Upper lobe of left lung (tissue), 6 donors: ENCODE measurements at regions not wholly inside any gene's neighbourhood (a gene's known extent, or its start where the extent isn't known, plus 50 kb on each side); places are given as distances from the start of the nearest gene placed in this dataset.
A peak's percentile ranks its signal among the peaks of the same experiment; 100 is the strongest.

ENCODE experiments used
- ATAC-seq, 2 donors: fragments of 200-7000 bp; cut with Tn5 transposase; one replicate each; pipeline ENCODE4 v1.9.1; 2022; ENCODE audit warnings: mild to moderate bottlenecking in 2 of 2, moderate library complexity in 2 of 2; ENCODE audit not compliant: low FRiP score in 2 of 2
- DNase-seq, 2 donors: peaks; one replicate each; pipeline ENCODE4 v3.0.0-alpha.2; 2019 to 2020
- H3K27ac ChIP-seq, 4 donors: fragments of 200-600 bp; sonication (generic); one replicate each; pipeline ENCODE4 v1.5.1; 2016 to 2019
- H3K27me3 ChIP-seq, 4 donors: fragments of 200-600 bp; sonication (generic); one replicate each; pipeline ENCODE4 v1.5.1; 2017 to 2019
- H3K36me3 ChIP-seq, 4 donors: fragments of 200-600 bp; sonication (generic); one replicate each; pipeline ENCODE4 v1.5.1; 2016 to 2019
- H3K4me1 ChIP-seq, 4 donors: fragments of 200-600 bp; sonication (generic); one replicate each; pipeline ENCODE4 v1.5.1; 2018 to 2019
- H3K4me3 ChIP-seq, 4 donors: fragments of 200-600 bp; sonication (generic); one replicate each; pipeline ENCODE4 v1.5.1; 2017 to 2019; ENCODE audit warnings: mild to moderate bottlenecking in 2 of 4, moderate library complexity in 1 of 4
- H3K9me3 ChIP-seq, 4 donors: fragments of 200-600 bp; sonication (generic); one replicate each; pipeline ENCODE4 v1.5.1; 2018 to 2019
- EP300 ChIP-seq, 4 donors: sonication (generic); formaldehyde crosslinking; IDR thresholded peaks; one replicate each; pipeline ENCODE4 v1.5.1; 2017; ENCODE audit warnings: antibody characterized with exemption in 4 of 4, control low read depth in 2 of 4
- POLR2A ChIP-seq, 4 donors: fragments of 450-650 bp; IDR thresholded peaks; one replicate each; pipeline ENCODE4 v1.5.1; 2016 to 2017; ENCODE audit warnings: antibody characterized with exemption in 4 of 4, mild to moderate bottlenecking in 2 of 4
- POLR2AphosphoS5 ChIP-seq, 2 donors: sonication (generic); formaldehyde crosslinking; IDR thresholded peaks; one replicate each; pipeline ENCODE4 v1.5.1; 2017; ENCODE audit warnings: antibody characterized with exemption in 2 of 2
- WGBS, 2 donors: methylation state at CpG; one replicate each; pipeline ENCODE4 v1.1.5; 2017 to 2018; 5-methylcytosine and 5-hydroxymethylcytosine counted together
- TF ChIP-seq, protein P1 (sequence below), 6 experiments: fragments of 450-650 bp in 4 of 6; fragments of 200-600 bp in 2 of 6; sonication (generic) in 2 of 6; IDR thresholded peaks; one replicate each; pipeline ENCODE4 v1.5.1; 2016 to 2019; ENCODE audit warnings: antibody characterized with exemption in 6 of 6
- donor health status: DM: no; HTN: no; CAD: no; lungs with moderate emphysema.
- donor health status: DM: no; HTN: yes; CAD: no; lungs with severe emphysema.

DNA sequence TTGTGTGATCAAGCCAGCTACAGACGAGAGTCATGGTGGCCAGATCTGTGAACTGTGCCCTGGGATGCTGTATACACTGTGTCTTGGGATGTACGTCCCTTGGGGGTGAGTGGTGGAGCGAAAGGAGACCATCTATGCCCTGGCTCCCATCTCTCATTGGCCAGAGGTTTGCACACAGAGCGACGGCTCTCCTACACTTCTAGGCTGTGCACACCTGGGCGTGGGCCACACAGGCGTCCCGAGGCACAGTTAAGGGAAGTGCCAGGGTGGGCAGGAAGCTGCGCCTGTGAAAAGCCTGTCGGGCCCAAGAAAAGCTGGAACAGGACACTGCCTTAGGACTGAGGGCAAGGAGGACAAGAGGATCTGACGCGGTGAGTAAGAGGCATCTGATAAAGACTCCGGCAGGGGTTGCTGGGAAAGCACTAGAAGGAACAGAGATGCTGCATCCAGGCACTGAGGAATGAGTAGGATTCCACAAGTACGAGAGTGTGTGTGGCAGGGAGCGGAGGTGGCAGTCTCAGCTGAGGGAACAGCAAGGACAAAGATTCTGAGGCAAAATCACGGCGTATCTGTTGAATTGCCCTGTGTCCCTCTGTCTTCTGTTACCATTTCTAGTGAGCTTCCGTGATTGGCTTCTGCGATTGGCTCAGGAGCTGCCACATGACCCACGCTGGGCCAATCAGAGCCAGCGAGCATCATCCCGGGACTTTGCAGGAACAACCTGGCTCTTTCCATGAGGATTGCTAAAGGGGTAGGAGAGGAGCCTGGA, 67.9 kb upstream of the ZBTB40 start:
- no peak for DNase-seq
- WGBS, 2 donors: 81 to 85% methylated on average over 22 of the region's 22 CpGs
- no peaks in the 10 kb centered on the region for H3K9me3 ChIP-seq
- no peaks in the 10 kb centered on the region for H3K36me3 ChIP-seq
- no peak overlapping the region for H3K27ac ChIP-seq
- ATAC-seq: no peak
- no peaks in the 10 kb centered on the region for H3K27me3 ChIP-seq
- H3K4me3 ChIP-seq: no peak overlapping the region
- no peaks in the 10 kb centered on the region for H3K4me1 ChIP-seq
- TF ChIP-seq, protein P1, sequence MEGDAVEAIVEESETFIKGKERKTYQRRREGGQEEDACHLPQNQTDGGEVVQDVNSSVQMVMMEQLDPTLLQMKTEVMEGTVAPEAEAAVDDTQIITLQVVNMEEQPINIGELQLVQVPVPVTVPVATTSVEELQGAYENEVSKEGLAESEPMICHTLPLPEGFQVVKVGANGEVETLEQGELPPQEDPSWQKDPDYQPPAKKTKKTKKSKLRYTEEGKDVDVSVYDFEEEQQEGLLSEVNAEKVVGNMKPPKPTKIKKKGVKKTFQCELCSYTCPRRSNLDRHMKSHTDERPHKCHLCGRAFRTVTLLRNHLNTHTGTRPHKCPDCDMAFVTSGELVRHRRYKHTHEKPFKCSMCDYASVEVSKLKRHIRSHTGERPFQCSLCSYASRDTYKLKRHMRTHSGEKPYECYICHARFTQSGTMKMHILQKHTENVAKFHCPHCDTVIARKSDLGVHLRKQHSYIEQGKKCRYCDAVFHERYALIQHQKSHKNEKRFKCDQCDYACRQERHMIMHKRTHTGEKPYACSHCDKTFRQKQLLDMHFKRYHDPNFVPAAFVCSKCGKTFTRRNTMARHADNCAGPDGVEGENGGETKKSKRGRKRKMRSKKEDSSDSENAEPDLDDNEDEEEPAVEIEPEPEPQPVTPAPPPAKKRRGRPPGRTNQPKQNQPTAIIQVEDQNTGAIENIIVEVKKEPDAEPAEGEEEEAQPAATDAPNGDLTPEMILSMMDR (IDR thresholded peaks at IDR 0.05): no peak
- TF ChIP-seq POLR2A (IDR thresholded peaks at IDR 0.05): no peak
- TF ChIP-seq EP300 (IDR thresholded peaks at IDR 0.05): no peak
- no peak for TF ChIP-seq POLR2AphosphoS5 (IDR thresholded peaks at IDR 0.05)

DNA sequence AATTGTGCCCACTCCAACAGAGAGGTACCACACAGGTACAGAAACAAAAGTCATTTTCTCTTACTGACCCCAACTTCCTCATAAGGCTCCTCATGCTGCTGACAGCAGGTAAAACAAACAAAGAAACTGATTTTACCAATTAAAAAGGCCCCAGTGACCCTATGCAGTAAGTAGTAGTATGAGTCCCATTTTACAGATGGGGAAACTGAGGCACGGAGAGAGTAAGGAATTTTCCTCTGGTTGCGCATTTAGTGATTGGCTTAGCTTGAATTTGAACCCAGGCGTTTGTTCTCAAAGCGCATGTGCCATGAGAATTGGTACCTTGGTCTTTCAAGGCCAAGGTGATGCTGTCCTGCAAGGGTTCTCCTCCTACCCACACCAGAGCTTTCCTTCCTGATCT, 66.1 kb upstream of the ZBTB40 start:
- DNase-seq (no peak), ATAC-seq (no peak)
- H3K9me3 ChIP-seq: no peaks in the 10 kb centered on the region
- H3K4me1 ChIP-seq: no peaks in the 10 kb centered on the region
- 79 to 81% methylated on average over 4 of the region's 4 CpGs for WGBS, 2 donors
- TF ChIP-seq POLR2A (IDR thresholded peaks at IDR 0.05) (no peak), POLR2AphosphoS5 (IDR thresholded peaks at IDR 0.05) (no peak), EP300 (IDR thresholded peaks at IDR 0.05) (no peak)
- TF ChIP-seq, protein P1 (IDR thresholded peaks at IDR 0.05): no peak
- H3K36me3 ChIP-seq: no peaks in the 10 kb centered on the region
- H3K27ac ChIP-seq: no peak overlapping the region
- H3K4me3 ChIP-seq: no peak overlapping the region
- no peaks in the 10 kb centered on the region for H3K27me3 ChIP-seq

DNA sequence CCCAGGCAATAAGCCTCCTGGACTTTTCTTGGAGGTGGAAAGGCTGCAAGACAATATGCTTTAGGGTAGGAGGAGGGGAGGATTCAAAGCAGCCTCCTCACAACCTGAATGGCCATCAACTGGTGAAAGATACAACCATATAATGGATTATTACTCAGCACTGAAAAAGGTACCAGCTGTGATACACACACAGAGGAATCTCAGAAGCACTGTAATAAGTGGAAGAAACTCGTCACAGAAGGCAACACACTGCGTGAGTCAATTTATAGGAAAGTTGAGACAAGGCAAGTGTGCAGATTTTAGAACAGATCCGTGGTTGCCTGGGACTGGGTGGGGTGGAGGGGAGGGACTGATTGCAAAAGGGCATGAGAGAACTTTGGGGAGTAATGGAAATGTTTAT, 64.9 kb upstream of the ZBTB40 start:
- Histone ChIP-seq H3K4me1 (no peaks in the 10 kb centered on the region), H3K9me3 (no peaks in the 10 kb centered on the region), H3K27ac (no peak overlapping the region), H3K27me3 (no peaks in the 10 kb centered on the region), H3K4me3 (no peak overlapping the region), H3K36me3 (no peaks in the 10 kb centered on the region)
- 80 to 85% methylated on average over 3 of the region's 3 CpGs for WGBS, 2 donors
- no peak for ATAC-seq
- no peak for DNase-seq
- TF ChIP-seq, protein P1 (IDR thresholded peaks at IDR 0.05): no peak
- TF ChIP-seq POLR2AphosphoS5 (IDR thresholded peaks at IDR 0.05) (no peak), POLR2A (IDR thresholded peaks at IDR 0.05) (no peak), EP300 (IDR thresholded peaks at IDR 0.05) (no peak)

DNA sequence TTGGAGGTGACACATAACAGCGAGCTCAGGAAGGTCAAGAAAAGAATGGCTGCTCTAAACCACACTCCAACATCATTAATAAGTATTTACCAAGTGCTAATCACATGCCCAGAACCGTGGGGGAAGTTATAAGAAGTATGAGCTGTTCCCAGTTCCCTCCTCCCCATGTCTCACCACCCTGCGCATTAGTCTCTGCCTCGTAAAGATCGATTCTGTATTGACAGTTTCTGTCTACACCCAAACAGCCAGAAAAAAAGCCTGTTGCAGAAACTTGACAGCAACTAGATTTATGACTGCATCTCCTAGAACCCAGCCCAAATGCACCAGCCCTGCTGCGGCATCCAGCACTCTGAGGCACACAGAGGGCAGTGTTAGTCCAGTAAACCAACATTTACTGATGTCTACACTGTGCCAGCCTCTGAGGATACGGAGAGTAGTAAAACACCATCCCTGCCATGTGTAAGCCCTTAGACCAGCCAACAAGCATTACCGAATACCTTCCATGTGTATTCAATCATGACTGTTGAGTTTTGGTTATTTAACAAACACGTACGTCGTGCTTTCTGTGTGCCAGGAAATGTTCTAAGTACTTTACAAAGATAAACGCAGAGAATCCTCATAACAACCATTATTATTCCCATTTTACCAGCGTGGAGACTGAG, 63.6 kb upstream of the ZBTB40 start:
- Histone ChIP-seq H3K27me3 (no peaks in the 10 kb centered on the region), H3K4me3 (no peak overlapping the region), H3K4me1 (no peaks in the 10 kb centered on the region), H3K9me3 (no peaks in the 10 kb centered on the region), H3K27ac (no peak overlapping the region), H3K36me3 (no peaks in the 10 kb centered on the region)
- DNase-seq: no peak
- ATAC-seq: peak in 1 of 2 donors; percentile 63
- WGBS, 2 donors: 44 to 45% methylated on average over 12 to 13 of the region's 13 CpGs
- TF ChIP-seq, protein P1 (IDR thresholded peaks at IDR 0.05): no peak
- TF ChIP-seq POLR2A (IDR thresholded peaks at IDR 0.05): no peak
- no peak for TF ChIP-seq POLR2AphosphoS5 (IDR thresholded peaks at IDR 0.05)
- TF ChIP-seq EP300 (IDR thresholded peaks at IDR 0.05): no peak
